HG03097 (cell line): ENCODE measurements at regions not wholly inside any gene's neighbourhood (a gene's known extent, or its start where the extent isn't known, plus 50 kb on each side); places are given as distances from the start of the nearest gene placed in this dataset.
"Not testable (repeated sequence)": the region's sequence is repeated elsewhere in the genome, so short reads cannot be mapped to it uniquely, and the experiment has no call there.

Experiments
- ATAC-seq: cut with Tn5 transposase; IDR thresholded peaks from one replicate; pipeline ENCODE4 v1.9.1; 2021; ENCODE audit not compliant: unreplicated experiment, low FRiP score

DNA sequence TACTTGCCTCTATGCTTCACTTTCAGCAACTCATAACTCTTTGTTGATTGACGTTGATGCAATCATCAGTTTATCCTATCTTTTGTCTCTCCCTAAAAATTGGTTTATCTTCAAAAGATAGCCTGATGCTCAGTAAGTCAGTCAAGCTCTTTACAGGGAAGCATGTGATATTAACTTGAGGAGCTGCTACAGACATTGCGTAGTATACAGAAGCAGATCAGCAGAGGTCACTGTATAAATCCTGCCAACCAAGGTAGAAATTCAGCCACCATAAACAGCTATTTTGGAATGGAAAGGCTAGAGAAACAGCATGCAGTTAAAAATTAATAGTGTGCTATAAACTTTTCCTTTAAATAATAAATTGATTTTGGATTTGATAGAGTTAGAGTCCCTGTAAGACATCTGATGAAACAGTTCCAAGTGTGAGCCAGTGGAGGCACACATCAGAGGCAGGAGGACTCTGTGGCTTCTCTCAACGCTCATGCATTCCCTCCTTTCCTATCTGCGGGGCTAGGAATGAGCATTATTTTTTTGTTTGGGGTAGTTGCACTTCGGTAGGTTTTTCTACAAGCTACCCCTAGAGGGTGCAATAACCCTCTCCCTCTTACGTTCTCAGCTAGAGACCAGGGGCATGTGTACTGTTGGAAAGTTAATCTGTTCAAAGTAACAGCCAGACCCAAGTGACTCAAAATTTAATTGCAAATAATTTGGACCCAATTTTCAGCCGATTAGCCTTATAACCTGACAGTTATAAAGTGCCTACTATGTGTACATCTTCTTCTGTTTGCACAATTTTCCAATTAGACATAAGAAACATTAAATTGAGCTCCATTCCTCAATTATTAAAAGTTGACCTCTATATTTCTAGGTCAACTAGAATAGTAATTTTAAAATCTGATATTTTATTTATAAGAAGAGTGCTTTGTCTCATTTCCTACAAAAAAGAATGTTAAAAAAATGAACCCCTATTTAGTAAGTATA, 647.7 kb upstream of the SOX9 start:
- no peak for ATAC-seq

GRCh38 chr17:71477356-71477755, 643.5 kb upstream of the SOX9 start:
- no peak for ATAC-seq

DNA sequence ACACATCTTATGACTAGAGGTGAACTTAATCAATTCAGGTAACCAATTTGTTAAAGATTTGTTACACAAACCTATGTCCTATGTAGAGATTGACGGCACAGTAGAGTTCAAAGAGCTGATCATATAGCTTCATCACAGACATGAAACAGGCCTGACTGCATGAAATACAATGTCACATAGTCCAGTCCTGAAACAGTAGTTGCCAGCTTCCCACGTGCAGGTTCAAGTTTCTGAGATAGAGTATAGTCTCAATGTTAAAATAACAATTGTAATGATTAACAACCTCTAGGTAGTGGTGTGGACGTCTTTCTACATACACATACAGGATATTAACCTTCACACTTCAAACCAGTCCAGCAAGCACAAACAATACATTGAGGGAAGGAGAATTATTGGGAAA, 640.7 kb upstream of the SOX9 start:
- no peak for ATAC-seq

DNA sequence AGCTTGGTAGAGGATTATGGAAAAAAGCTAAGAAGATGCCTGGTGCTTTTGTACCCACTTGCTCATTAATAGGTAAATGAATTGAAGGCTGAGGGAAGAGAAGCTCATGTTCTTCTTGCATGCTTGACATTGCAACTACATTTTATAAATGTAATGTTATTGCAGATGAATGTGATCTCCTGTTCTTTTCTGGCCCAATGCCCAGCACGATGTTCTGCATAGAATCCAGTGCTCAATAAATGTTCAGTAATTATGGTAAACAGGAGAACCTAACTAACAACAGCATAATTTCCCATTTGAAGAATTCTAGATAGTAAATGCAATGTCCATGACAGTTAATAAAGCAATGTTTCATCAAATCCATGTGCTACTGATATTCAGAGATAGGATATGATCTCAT, 638.2 kb upstream of the SOX9 start:
- no peak for ATAC-seq

- no peak for ATAC-seq
These were observed 636.3 kb upstream of the SOX9 start for GRCh38 chr17:71484546-71484945.

GRCh38 chr17:71485426-71485825, 635.4 kb upstream of the SOX9 start:
- no peak for ATAC-seq

DNA sequence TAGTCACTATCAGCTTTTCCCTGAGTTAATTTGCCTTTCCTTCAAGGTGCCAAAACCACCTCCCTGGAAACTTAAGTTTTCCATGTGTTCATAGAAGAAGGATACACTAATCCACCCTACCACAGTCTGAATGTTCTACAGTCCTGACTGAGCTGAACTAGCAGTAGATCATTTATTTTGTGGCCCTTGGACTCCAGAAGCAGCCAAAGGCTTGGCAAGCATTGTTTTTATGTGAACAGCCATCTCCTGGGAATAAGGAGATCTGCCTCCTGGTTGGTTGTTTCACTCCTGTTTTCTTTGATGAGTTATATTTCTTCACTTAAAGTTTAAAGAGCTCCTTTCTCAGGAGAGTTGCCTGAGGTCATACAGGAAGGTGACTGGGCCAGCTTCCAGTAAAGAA, 634.6 kb upstream of the SOX9 start:
- no peak for ATAC-seq

GRCh38 chr17:71488851-71489250, 632.0 kb upstream of the SOX9 start:
- ATAC-seq = no peak

DNA sequence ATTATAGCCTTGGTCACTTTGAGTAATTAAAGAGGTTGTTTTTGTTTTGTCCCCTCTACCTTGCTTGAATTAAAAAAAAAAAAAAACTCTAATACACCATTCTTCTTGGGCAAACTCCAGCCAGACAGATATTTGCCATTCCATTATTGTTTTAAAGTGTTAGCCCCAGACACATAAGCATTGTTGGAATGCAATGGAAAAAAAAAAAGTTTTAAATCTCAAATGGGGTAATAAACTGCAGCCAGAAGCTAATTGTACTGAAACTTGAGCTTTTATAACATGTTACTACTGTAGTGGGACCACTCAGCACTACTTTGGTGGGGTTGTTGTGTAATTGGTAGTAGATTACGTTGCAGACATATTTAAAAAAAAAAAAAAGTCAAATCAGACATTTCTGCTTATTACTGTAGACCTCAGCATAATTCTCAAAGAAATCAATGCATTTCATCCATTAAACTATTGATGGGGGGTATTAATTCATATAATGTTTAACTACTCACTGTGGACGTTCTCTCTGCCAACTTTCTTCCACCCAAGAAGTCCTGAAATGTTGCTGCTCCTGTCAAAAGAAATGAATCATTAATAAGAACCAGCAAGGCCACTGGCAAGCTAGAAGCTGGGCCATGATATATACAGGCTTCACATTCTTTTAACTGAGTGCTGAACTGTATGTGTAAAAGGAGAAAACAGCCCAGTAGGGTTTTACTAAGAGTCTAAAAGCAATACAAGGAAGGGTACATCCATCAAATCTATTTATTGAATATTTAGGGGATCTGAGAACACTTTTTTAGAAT, 626.6 kb upstream of the SOX9 start:
- no peak for ATAC-seq

GRCh38 chr17:71495420-71495819, 625.4 kb upstream of the SOX9 start:
- ATAC-seq = no peak

DNA sequence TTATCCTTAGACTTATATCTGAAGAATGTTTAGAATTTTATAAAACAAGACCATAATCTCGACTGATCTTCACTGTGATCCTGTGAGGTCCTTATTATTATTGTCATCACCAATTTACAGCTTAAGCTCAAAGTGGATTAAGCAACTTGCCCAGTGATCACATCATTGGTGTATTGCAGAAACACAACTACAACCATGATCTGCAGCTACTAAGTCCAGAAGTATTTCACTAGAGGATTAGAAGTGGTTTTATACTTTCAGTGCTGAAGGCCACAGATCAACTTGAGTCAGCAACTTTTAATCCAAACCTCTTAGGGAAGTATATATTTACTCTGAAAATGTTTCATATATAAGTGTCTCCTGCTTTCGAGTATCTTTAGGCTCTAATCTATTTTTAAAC, 624.3 kb upstream of the SOX9 start:
- ATAC-seq = no peak

DNA sequence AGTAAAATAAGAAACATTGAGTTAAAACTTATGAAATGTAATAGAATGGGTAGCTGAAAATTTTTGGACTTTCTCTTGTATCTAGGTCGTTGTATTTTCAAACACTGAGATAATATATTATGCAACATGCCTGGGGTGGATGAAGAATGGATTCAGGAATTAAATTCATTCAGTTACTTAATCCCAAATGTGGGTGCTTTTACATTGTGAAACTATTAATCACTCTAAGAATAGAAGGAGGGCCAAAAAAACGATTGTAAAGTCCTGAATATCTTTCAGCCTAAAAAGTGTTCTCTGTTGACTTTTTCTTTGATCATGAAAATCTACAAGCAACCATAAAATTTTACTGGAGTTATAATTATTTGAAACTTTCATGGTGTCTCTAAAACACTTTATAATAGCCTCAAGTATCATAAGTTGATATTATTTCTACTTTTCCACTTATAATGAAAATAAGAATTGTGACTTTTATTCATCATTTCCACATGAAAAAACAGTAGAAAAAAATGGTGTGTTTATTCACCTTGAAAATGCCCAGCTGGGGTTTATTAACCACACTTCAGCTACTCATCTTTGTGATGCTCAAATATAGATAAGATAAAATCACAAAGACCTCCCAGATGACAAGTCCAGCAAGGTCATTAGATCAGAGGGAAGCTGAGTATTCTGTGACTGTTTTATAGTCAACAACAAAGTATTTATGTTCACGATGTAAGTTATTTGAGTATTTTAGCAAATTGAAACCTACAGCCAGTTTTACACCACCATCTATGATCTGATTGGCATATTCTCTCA, 619.9 kb upstream of the SOX9 start:
- no peak for ATAC-seq

GRCh38 chr17:71501711-71502110, 619.1 kb upstream of the SOX9 start:
- ATAC-seq = no peak

DNA sequence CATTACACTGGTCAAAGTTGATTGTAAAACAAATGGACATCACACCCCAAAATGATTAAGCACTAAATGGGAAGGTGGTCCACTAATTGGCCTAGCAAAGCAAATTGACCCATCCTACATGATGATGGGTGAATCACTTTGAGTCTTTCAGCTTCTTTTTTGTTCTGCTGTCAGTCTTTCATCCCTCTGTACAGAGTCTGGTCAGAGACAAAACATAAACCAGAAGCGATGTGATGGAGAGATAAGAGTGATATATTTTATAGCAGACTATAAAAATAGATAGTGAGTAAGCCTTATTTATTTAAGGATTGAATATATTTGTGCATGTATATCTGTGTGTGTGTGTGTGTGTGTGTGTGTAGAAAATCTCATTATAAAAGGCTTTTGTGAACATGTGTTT, 618.4 kb upstream of the SOX9 start:
- no peak for ATAC-seq

- no peak for ATAC-seq
These were observed 616.9 kb upstream of the SOX9 start for GRCh38 chr17:71503710-71504465.

GRCh38 chr17:71505200-71505599, 615.6 kb upstream of the SOX9 start:
- no peak for ATAC-seq

DNA sequence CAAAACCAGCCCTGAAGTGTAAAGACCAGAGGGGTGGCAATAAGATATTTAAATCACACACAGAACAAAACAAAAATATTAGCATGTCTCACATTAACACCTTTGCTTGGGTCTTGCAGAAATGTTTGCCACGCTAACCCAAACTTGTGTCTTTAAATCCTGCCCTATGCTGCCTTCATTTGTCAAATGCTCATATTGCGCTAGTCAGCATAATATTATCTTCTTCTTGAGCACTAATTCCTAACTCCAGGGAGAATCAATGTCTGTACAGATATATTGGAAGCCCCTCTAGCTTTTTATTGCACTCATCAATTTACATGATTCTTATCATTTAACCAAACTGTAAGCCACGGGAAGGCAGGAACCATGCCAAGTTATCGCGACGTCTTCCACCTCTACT, 614.8 kb upstream of the SOX9 start:
- ATAC-seq = no peak

DNA sequence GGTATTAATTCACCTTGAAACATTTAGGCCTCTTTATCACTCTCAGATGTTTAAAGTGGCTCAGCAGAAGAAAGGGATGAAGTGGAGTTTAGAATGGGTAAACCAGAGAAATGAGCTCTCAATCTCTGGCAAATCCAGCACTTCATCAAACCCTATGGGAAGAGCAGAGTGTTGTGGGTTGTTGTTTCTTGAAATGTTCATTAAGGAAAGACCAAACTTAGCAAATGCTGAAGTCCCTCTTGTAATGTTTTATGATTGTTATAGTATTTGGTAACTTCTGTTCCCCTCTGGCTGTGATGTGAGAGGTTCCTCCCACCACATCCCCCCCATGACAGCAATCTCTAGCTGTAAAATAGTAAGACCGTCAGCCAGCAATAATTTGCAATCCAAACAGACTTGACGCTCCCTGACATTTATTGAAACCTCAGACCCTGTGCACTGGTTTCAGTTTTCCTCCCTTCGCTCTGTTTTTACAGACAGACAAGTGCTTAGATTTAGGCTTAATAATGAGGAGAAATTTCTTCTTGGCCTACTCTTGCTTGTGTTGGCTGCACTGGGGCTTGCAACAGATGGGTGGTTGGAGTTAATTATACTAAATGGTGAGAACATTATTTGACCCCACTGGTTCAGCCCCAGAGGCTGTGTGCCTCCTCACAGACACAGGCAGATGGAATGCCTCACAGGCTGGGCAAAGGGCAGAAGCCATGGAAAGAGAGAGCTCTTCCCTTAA, 609.4 kb upstream of the SOX9 start:
- ATAC-seq = no peak

DNA sequence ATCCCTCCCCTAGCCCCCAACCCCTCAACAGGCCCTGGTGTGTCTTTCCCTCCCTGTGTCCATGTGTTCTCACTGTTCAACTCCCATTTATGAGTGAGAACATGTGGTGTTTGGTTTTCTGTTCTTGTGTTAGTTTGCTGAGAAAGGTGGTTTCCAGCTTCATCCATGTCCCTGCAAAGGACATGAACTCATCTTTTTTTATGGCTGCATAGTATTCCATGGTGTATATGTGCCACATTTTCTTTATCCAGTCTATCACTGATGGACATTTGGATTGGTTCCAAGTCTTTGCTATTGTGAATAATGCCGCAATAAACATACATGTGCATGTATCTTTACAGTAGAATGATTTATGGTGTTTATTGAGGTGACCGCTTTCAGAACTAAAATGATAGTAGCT, 607.1 kb upstream of the SOX9 start:
- ATAC-seq = not testable (repeated sequence)

DNA sequence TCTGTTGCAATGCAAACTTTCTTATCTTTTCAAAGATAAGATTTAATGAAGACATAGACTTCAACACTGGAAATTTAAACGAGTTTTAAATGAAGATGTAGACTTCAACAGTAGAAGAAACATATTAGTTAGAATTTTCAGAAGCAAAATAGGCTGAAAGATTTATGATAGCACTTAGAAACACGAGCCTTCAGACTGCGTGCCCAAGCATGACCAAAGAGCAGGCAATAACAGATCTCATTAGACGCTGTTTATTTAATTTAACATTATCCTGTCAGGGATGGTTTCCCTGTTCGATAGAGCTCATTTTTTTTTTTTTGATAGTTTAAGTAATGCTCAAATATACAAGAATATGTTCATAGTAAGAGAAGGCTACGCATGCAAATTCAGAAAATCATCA, 604.7 kb upstream of the SOX9 start:
- ATAC-seq = no peak
